GM19452 (cell line): ENCODE measurements at regions not wholly inside any gene's neighbourhood (a gene's known extent, or its start where the extent isn't known, plus 50 kb on each side); places are given as distances from the start of the nearest gene placed in this dataset.

Experiments
- ATAC-seq: cut with Tn5 transposase; IDR thresholded peaks from one replicate; pipeline ENCODE4 v1.9.1; 2021; ENCODE audit not compliant: unreplicated experiment

- ATAC-seq, result no peak
Measured at GRCh38 chr7:18401757-18402156, 93.8 kb upstream of the HDAC9 start.

GRCh38 chr7:18402488-18403183, 92.9 kb upstream of the HDAC9 start:
- ATAC-seq, result no peak

- no peak for ATAC-seq
Measured at GRCh38 chr7:18405726-18406125, 89.8 kb upstream of the HDAC9 start.

GRCh38 chr7:18407385-18407784, 88.2 kb upstream of the HDAC9 start:
- ATAC-seq, result no peak

GRCh38 chr7:18408461-18408860, 87.1 kb upstream of the HDAC9 start:
- no peak for ATAC-seq

- ATAC-seq, result no peak
Measured at GRCh38 chr7:18408868-18409267, 86.7 kb upstream of the HDAC9 start.

GRCh38 chr7:18413447-18413846, 82.1 kb upstream of the HDAC9 start:
- no peak for ATAC-seq

- no peak for ATAC-seq
Measured at GRCh38 chr7:18414885-18415284, 80.7 kb upstream of the HDAC9 start.

- ATAC-seq, result no peak
Measured at GRCh38 chr7:18416988-18417387, 78.6 kb upstream of the HDAC9 start.

GRCh38 chr7:18419456-18419855, 76.1 kb upstream of the HDAC9 start:
- no peak for ATAC-seq

GRCh38 chr7:18420108-18420507, 75.4 kb upstream of the HDAC9 start:
- ATAC-seq, result no peak

GRCh38 chr7:18420748-18421147, 74.8 kb upstream of the HDAC9 start:
- no peak for ATAC-seq

GRCh38 chr7:18421297-18422002, 74.1 kb upstream of the HDAC9 start:
- ATAC-seq, result no peak

- no peak for ATAC-seq
Measured at GRCh38 chr7:18425227-18425626, 70.3 kb upstream of the HDAC9 start.

GRCh38 chr7:18425838-18426445, 69.6 kb upstream of the HDAC9 start:
- ATAC-seq, result no peak

- no peak for ATAC-seq
Measured at GRCh38 chr7:18426564-18427226, 68.9 kb upstream of the HDAC9 start.

- ATAC-seq, result no peak
Measured at GRCh38 chr7:18429547-18429946, 66.0 kb upstream of the HDAC9 start.

GRCh38 chr7:18430810-18431209, 64.7 kb upstream of the HDAC9 start:
- ATAC-seq, result no peak

GRCh38 chr7:18434171-18434570, 61.4 kb upstream of the HDAC9 start:
- ATAC-seq, result no peak

GRCh38 chr7:18437101-18437500, 58.4 kb upstream of the HDAC9 start:
- ATAC-seq, result no peak

GRCh38 chr7:18440934-18441333, 54.6 kb upstream of the HDAC9 start:
- ATAC-seq, result no peak

- ATAC-seq, result no peak
Measured at GRCh38 chr7:18444826-18445225, 50.7 kb upstream of the HDAC9 start.
